COLO668 (cell line): ENCODE measurements at regions not wholly inside any gene's neighbourhood (a gene's known extent, or its start where the extent isn't known, plus 50 kb on each side); places are given as distances from the start of the nearest gene placed in this dataset.

ENCODE experiments used
- DNase-seq: peaks from one replicate; lab custom pipeline; 2025; ENCODE audit not compliant: unreplicated experiment; lab: John Stamatoyannopoulos, UW

DNA sequence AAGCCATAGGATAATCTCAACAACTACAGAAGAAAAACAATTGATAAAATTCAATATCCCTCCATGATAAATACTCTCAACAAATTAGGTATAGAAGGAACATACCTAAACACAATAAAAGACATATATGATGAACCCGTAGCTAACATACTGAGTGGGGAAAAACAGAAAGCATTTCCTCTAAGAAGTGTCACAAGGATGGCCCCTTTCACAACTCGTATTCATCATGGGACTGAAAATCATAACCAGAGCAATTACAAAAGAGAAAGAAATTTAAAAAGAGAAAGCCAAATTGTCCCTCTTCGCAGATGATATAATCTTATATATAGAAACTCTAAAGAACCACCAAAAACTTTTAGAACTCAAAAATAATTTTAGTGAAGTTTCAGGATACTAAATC lies 146.3 kb upstream of the RGMB start:
- DNase-seq: no peak

DNA sequence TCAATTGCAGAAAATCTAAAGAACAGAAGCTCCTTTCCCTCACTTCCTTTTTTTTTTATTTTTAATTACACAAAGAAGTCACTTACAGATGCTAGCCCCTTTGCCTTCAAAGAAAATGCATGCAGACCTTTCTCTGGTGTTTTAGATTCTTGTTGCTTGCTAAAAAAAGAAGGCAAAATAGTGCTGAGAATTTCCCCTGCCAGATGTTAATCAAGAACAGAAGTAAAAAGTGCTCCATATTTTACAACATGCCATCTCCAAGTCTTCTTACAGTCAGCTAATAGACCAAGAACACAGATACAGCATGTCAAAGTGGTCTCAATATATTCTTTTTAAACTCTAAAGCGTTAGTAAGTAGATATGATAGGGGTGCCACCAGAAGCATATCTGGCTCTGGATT lies 142.8 kb upstream of the RGMB start:
- DNase-seq: no peak

DNA sequence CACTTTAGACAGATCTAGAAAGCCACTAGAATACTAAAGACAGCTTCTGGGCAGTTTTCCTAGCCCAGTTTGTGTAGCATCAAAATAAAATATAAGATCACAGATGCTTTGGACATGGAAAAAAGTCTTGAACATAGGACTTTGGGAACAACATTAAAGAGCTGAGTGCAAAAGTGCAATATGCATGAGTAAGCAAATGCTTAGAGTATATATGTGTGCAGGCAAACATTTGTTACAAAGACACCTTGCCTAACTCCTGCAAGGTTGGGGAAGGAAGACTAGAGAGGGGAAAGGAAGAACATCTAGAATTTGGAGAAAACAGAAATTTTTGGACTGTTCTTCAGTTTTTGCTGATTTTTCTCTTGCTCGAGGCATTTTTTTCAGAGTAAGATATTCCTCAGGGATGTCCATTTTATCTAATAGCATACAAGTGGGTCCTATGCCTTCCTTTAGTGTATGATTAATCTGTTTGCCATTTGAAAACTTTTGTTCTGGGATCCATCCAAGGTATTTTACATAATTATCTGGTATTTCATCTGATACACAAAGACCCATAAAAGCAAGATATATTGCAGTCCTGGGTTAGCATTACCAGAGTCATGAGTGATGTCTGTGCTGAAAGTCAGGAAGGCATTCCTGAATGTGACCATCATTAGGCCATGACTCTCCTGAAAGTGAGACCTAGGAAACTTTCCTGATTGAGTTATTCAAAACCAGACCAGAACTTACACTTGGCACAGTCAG lies 142.0 kb upstream of the RGMB start:
- no peak for DNase-seq

DNA sequence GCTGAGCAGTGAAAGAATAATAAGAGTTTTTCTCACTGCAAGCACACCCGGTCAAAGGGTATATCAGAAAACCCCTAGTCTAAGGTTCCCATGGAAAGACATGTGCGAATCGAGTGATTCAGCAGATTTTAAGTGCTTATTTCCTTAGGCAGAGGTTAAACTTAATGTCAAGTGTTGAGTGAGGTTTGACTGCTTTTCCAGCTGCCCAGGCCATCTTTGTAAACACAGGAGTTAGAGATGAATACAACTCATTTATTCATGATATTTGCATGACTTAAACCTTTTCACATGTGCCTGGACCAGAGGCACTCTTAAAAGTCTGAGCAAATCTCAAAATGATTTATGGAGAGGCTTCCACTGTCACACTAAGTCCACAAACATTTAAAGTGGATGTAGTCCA lies 137.8 kb upstream of the RGMB start:
- no peak for DNase-seq

DNA sequence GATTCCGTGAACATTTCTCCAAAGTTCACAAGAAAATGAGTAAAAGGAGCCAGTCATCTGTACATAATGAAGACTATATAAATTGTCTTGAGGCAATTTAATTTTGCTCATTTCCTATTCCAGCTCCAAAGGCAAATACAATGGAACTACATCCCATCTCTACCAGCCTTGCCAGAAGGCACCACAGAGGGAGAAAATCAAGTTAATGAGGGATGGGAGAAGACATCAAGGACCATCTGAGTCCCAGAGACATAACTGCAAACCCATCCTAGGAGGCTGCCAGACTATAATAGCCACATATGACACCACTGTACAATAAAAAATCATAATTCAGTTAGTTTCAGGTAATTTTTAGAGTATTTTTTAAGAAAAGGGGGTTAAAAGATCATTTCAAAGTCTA lies 136.3 kb upstream of the RGMB start:
- no peak for DNase-seq

DNA sequence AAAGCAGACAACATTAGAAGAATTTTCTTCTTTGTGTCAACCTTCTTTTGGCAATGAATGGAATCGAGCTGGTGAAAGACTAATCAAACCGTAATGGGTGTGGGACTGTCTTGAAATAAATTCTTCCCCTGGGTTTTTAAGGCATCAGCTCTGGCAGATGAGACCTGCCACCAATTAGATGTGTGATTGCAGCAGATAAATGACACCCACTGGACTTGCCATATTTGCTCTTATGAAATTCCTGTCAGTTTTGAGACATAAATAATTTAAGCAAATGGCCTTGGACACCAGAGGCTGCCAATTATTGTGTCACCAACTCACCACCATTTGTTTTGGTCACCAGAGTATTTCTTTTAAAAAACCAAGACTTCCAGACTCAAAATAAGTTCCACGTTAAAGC lies 135.9 kb upstream of the RGMB start:
- DNase-seq: no peak

DNA sequence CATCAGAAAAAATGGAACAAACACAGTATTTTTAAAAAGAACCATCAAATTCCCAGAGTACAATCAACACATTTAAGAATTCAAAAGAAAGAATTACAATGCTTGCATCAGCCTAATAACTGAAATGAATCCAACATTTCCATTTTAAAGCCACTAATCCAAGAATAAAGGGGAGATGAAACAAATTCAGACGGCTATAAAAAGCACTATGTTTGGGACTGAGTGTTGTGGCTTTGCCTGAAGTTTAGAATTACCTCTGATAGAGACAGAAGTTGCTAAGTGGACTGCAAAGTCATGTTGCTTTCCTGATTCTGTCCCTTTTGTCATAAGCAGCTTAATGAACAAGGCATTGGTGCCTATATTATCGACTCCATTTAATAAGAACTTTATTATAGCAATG lies 135.4 kb upstream of the RGMB start:
- no peak for DNase-seq

DNA sequence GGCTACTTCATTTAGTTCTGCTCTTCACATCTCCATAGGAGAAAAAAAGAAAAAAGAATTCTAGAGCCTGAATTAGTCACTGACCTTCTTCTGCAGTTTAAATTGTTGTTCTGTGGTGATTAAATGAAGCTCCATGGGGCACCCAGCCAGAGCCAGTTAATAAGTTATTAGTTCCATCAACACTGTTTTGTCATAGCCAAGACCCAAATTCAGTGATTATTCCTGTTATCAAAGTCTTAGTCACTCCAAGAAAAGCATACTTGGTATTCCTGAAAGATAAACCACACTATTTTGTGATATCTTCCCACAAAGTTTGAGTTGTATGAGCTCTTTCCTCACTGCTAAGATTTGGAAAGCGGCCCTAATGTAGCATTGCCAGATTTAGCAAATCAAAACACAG lies 134.8 kb upstream of the RGMB start:
- no peak for DNase-seq

DNA sequence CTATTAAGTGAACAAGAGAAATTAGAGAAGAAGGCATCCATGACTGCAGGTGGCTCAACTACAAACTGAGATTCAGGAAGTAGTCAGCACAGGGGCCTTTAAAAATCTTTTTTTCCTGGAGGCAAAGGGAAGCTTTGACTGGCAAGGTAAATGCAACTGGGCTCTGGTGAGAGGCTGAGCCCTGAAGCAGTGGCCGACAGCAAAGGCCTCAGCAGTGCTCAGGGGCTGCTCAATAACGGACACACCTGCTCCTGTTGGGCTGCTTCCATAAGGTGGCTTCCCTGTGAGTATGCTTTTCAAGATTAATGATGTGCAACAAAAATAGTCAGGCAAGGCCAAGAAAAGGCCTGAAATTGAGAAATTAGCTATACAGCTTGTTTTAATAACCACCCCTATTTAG lies 134.2 kb upstream of the RGMB start:
- DNase-seq: no peak

DNA sequence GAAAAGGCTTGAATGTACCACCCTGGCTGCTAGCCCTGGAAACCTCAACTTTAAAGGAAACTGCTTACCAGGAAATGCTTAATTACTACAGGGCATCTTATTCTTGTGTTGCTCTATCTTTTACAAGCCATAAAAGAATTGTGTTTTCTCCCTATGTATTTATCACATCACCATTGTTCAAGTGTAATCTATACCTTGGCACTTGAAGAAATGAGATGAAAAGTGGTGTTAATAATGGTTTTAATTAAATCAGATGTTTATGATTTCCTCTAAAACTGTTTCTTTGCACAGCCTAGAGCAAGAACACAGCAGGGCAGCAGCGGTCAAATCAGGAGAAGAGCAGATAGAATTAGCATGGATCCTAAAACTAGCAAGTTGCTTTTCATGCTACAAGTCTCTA lies 131.8 kb upstream of the RGMB start:
- no peak for DNase-seq

DNA sequence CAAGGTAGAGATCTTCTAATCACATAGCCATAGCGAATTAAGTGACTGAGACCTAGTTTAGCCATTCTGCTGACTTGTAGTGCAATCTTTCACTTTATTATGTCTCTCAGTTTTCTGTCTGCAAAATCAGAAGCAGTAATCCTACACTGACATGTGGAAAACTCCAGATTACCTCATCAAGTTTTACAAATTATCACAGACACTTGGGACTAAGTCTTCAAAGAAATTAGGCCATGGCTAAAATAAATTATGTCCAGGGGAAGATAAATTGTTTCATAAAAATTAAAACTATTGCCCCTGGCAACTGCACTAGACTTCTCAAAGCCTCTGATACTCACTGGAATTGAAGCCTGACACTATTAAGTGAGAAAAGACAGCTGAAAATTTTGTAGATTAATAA lies 129.9 kb upstream of the RGMB start:
- no peak for DNase-seq

DNA sequence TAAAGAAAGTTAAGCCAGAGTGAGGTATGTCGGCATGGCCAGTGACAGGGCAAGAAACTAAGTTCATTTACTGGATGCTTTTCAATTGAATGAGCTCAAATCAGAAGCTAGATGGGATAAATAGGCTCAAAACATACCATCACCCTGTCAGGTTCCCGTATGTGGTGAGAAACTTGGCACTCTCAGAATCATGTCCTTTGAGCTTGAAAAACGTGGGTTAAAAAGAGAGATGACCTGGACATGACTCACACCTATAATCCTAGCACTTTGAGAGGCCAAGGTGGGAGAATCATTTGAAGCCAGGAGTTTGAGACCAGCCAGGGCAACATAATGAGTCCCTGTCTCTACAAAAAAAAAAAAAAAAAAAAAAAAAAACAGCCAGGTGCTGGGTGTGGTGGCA lies 121.7 kb upstream of the RGMB start:
- no peak for DNase-seq

DNA sequence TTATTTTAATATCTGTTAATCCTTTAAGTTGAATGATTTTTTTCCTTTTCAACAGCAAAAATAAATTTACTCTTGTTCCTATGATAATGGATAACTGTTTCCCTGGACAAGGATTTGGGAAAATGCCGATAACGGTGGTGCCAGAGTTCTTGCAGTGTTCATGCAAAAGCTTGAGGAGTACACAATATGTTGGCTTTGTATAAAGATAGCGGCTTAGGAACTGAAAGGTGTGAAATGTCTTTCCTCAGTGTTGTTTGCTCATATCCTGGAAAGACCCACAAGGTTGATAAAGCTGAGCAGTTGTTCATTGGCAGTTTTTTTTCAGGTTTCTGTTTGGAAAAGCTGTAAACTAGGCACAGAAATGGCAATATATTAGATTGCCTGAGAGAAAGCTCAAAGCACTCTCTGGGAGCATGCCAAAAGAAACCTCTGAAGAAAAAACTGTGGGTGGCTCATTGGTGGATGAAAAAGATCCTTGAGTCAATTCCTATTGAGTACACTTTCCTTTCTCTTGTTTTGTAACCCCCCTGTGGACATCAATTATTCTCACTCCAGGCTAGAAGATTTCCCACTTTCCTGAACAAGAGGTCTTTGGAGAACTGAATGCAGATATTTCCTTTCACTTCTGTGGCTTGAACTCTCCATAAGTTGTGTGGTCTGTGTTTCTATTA lies 117.2 kb upstream of the RGMB start:
- no peak for DNase-seq

DNA sequence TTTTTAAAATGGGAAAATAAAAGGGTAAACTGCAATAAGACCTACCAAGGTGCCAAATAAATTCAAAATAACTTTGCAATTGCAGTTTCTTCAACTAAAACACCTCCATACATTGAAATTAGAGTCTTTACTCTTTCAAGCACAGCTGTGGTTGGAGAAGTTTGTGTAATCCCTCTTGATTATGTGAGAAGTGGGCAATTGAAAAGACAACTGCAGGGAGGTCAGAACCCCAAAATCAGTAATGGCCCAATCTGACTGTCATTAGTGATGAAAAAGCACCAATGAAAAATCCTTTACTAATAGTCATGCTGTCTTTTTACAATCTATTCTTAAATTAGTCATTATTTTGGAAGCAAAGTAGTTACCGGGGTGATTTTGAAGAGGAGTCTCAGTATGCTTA lies 116.7 kb upstream of the RGMB start:
- DNase-seq: no peak

DNA sequence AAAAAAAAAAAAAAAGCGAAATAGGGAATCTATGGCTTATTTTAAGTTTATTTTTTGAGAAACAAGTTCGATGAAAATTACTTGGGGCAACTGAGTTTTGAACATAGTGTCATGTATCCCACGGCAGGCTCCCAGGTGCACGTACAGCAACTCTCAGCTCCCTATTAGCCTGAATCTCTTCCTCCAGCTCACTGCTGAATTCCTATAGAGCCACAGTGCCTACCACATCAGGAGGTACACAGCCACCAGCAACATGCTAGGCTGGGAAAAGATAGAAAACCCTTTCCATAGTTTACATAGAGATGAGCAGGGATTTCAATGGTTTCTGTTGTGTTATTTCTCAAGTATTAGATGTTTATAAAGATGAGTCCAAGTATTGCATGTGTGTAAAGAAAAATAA lies 115.9 kb upstream of the RGMB start:
- no peak for DNase-seq

DNA sequence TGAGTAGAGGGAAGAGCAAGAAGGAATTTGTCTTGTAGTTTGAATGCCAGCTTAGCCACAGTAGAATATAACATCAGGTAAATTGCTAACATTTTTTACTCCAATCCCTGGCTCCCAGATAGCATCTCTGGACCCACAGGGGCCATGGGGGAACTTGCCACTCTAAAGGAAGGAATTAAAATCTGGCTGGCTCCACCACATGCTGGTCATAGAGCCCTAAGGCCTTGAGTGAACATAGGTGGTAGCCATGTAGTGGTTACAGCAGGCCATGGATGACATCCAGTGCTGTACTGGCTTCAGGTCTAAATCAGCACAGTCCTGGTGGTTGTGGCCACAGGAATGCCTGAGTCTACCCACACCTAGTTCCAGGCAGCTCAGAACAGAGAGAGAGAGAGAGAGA lies 109.9 kb upstream of the RGMB start:
- no peak for DNase-seq

DNA sequence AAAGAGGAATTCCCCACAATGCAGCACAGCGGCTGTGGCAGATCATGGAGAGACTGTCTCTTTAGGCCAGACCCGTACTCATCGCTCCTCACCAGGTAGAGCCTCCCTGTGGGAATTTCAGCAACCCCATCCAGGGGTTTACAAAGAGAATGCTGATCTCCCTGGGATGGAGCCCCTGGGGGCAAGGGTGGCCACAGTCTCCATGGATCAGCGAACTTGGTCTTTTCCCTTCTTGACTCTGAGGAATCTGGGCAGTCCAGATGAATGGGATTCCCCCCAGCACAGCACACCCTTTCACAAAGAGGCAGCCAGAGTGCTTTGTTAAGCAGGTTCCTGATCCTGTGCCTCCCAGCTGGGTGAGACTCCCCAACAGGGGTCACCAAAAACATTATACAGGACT lies 108.7 kb upstream of the RGMB start:
- no peak for DNase-seq

DNA sequence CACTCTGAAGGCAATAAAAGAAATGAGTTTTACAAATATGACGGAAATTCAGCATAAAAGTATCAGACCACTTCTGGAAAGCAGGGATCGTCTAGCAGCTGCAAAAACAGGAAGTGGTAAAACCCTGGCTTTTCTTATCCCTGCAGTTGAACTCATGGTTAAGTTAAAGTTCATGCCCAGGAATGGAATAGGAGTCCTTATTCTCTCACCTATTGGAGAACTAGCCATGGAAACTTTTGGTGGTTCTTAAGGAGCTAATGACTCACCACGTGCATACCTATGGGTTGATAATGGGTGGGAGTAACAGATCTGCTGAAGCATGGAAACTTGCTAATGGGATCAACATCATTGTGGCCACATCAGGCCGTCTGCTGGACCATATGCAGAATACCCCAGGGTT lies 93.5 kb upstream of the RGMB start:
- DNase-seq: no peak

DNA sequence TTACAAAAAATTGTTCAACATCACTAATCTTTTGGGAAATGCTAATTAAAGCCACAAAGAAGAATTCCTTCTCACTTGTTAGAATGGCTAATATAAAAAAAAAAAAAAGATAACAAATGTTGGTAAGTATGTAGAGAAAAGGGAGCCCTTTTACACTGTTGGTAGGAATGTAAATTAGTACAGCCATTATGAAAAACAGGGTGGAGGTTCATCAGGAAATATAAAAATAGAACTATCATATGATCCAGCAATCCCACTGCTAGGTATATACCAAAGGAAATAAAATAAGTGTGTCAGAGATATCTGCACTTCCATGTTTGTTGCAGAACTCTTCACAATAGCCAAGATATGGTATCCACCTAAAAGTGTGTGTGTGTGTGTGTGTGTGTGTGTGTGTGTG lies 83.5 kb upstream of the RGMB start:
- DNase-seq: no peak

DNA sequence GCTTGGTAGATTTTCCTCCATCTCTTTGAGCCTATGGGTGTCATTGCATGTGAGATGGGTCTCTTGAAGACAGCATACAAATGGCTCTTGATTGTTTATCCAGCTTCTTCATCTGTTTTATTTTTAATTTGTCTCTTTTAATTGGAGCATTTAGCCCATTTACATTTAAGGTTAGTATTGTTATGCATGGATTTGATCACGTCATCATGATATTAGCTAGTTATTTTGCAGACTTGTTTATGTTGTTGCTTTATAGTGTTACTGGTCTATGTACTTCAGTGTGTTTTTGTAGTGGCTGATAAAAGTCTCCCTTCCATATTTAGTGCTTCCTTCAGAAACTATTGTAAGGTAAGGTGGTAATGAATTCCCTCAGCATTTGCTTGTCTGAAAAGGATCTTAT lies 78.6 kb upstream of the RGMB start:
- no peak for DNase-seq

DNA sequence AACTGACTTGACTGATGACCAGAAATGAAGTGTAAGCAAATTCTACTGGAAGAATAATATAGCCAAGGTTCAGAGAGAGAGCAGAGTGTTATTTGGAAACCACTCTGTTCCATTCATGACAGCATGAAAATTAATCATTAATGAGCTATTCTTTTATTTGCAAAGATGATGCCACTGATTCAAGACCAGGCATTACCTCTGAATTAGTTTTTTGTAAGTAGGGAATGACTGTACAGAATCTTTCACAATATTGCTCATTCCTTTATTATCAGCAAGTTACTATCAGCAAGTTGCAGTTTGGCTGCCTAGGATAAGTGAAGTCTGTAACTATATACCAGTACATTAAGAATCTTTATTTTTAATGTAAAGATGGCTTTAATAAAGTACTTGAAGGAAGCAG lies 75.1 kb upstream of the RGMB start:
- DNase-seq: no peak

DNA sequence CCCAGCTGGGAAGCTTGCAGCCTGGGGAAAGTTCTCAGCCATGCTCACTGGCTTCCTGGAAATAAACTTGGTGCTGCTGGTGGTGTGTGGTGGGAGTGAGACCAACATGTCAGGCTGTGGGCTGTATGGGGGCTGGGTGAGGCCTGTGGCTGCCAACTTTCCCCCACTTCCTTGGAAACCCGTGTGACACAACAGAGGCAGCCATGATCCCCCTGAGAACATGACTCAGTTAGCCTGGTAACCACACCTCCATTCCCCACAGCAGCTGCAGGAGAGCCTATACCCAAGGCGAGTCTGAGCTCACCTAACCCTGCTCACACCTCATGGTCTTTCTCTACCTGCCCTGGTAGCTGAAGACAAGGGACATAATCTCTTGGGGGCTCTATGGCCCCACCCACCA lies 72.7 kb upstream of the RGMB start:
- DNase-seq: no peak

DNA sequence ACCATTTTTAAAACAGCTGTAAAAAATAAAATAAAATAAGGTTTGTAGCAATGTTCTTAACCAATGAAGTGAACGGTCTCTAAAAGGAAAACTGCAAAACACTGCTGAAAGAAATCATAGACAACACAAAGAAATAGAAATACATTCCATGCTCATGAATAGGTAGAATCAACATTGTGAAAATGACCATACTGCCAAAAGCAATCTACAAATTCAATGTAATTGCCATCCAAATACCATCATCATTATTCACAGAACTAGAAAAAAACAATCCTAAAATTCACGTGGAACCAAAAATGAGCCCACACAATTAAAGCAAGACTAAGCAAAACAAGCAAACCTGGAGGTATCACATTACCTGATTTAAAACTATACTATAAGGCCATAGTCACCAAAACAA lies 67.6 kb upstream of the RGMB start:
- DNase-seq: no peak
